GM18951 (cell line): ENCODE measurements at regions not wholly inside any gene's neighbourhood (a gene's known extent, or its start where the extent isn't known, plus 50 kb on each side); places are given as distances from the start of the nearest gene placed in this dataset.

Experiments
- POLR2A ChIP-seq: IDR thresholded peaks from 4 replicates; pipeline ENCODE4 v1.6.1; 2011; ENCODE audit warnings: mild to moderate bottlenecking; ENCODE audit not compliant: insufficient read length, insufficient read depth; ENCODE audit errors: extremely low read depth
- in situ Hi-C: fragments of 300-500 bp; cut with MboI; formaldehyde crosslinking; loops from one replicate; pipeline ENCODE4 v1.12.0; 2022; ENCODE audit warnings: low sequenced_read_pairs, mixed read lengths, inconsistent platforms; ENCODE audit not compliant: unreplicated experiment

DNA sequence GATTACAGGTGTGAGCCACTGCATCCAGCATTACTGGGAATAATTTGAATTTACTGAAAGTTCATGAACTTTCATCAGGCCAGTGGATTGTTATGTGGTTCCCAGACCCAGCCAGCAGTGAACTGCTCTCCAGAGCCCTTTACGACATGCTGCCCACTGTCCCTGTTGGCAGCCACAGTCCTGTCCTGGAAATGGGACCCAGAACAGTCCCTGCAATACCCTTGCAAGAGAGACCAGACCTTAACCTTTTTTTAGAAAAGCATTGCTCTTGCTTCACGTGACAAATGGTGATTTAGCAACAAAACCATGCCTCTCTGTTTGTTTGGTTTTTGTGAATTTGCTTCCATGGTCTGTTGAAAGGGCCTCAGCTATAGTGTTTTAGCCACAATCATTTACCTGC, 367.3 kb upstream of the C2CD4B start:
- TF ChIP-seq POLR2A, result no peak
- in situ Hi-C loops, result no loop called here

DNA sequence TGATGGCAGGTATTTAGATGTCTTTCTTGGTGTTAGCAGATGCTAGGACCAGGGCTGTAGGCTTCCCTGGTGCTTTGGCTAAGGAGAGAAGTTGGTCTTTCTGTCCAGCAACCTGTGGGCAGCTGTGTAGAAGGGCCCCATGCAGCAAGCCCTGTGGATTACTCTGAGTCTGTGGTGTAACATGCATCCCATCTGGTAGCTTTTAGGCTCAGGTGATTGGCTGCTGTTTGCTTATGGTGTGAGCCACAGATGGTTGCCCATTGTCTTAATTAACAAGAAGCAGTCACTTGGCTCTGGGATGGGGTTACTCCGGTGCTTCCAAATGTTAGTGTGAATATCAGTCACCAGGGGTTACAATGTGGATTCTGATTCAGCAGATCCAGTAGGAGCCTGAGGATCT, 368.6 kb upstream of the C2CD4B start:
- in situ Hi-C loops, result no loop called here
- no peak for TF ChIP-seq POLR2A

DNA sequence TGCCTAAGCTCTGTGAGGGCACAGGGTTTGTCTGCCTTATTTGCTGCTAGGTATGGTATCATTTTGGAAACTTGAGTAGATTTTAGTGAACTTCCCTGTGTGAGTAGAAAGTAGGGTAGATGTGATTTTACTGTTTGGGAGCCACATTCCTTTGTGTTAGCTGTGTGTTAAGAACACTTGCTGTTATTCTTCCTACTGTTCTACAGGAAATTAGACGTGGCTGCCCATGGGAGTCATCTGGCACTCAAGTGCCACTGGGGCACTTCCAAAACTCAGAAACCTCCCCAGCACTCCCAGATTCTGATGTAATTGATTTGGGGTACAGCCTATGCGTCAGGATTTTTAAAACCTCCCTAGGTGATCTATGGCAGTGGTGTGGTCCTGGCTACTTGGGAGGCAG, 369.9 kb upstream of the C2CD4B start:
- no peak for TF ChIP-seq POLR2A
- in situ Hi-C loops, result no loop called here

DNA sequence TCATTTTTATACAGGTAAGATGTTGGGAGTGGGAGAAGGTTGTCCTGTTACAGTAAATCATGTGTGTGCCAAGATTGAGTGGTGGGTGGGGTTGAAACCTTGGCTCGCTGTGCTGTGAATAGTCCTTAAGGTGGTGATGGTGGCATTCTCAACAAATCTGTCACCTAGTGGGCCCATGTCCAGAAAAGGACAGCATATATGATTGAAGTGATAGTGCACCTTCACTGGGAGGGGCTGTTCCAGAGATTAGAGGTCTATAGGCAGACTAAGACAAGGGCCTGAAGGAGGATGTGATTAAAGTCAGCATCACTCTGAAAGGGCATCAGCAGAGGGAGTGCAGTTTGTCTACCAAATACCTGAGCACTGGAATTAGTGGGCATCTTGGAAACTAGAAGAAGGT, 374.2 kb upstream of the C2CD4B start:
- TF ChIP-seq POLR2A, result no peak
- in situ Hi-C loops, result no loop called here

DNA sequence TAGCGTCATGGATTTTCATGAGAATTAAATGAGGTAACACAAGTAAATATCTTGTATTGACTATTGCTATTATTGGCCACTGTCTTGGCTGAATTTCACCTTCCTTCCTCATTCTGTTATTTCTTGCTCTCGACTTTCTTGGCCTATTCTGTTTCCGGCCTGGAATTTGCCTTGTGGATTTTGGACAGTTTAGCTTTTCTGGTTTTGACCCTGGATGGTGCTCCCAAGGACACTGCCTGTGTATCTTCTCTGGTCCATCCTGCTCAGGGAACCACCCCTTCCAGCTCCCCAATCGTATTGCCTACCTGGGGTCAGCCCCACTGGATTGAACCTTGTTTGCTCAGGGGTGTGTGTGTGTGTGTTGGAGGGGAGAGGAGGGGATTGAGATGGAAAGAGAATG, 376.2 kb upstream of the C2CD4B start:
- in situ Hi-C loops, result no loop called here
- no peak for TF ChIP-seq POLR2A

DNA sequence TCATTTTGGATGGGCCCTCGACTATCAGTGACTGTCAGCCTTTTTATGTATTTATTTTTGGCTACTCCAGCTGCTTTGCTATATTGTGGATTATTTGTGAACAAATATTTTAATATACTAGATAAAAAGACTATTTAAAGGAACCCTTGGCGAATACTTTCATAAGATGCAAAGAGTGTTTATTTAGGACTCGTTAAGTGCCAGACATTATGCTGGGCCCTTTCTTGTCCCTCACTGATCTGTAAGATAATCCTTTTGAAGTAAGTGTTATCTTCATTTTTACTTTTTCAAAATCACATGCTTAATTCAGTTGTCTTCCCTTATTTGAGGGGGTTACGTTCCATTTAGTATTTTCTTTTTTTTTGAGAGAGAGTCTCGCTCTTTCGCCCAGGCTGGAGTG, 376.8 kb upstream of the C2CD4B start:
- in situ Hi-C loops, result no loop called here
- no peak for TF ChIP-seq POLR2A

DNA sequence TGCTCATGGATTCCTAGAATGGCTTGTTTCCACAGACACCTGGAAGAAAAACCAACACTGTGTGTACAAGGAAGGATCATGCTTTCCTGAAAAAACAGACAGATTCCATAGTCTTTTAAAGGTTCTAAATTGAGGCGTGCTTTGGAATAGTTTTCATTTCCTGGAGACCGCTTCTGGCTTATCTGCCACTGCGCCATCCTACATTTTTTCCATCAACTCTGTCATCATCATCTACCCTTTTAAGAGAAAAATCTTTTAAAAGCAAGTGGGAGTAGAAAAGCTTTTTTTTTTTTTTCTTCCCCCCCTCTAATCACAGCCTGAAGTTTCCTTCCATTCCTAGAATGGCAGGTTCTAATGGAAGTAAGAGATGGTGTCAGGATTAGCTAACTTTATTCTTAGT, 379.4 kb upstream of the C2CD4B start:
- in situ Hi-C loops, result no loop called here
- TF ChIP-seq POLR2A, result no peak

DNA sequence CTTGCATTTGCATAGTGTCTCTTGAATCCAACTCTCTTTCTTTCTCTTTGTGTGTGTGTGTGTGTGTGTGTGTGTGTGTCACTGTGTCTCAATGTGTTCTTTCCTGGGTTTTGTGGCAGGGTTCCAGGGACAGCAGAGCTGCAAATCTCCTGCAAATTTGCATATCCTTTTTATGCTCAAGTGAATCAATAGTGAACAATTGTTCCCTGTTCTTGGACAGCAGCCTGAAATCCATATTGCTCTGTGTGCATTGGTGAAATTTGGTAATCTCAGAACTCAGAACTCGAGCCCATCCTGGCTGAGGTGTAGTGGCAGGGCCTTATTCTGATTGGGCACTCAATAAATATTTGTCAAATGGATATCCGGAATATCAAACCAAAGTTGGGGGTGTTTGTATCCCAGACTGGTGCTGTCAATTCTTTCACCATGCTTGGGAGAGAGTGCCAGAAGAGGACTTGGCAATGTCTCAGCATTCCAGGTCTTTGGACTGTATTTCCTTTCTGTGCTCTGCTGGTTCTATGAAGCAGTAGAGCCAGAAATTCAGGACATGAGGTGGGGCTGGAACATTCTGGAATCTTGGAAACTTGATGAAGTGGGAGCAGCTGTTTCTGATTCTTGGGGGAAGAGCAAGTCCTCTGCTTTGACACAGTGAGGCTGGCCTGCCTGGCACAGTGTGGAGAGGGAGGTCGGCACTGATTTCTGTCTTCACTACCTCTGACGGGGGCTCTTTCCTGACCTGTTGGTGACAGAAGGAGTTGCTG, 380.6 kb upstream of the C2CD4B start:
- TF ChIP-seq POLR2A, result no peak
- in situ Hi-C loops, result no loop called here

DNA sequence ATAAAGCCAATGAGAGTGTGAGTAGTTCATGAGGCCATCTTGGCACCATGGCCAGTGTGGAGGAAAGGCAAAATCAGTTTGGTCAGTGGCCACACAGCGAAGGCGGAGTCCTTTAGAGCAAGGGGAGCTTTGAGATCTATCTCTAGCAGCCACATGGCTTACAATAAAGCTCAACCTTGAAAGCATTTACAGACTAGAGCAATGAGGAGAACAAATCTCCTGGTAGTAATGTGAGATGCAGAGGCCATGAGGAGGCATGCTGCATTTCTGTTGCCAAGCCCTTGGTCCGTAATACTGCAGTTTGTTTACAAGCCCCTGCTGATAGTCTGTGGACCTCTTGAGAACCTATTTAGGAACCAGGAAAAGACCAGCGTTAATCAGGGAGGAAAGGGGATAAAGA, 381.5 kb upstream of the C2CD4B start:
- TF ChIP-seq POLR2A, result no peak
- in situ Hi-C loops, result no loop called here

DNA sequence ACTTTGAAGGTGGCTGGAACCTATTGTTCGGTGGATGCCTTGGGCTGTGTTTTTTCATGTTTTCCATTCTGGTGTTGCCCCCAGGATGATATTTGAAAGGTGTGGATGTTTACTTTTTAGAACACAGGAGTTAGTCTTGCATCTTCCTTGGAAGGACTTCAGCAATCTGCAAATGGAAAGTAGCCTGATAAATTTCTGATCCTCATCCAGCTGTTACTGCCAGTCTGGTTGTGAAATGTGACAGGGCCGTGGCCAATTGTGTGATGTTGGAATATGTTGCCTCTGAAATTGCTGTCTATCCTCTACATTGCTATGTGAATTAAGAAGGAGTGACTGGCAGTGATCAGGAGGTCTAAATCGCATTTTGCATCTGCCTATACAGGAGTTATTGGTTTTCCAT, 382.5 kb upstream of the C2CD4B start:
- in situ Hi-C loops, result no loop called here
- TF ChIP-seq POLR2A, result no peak

DNA sequence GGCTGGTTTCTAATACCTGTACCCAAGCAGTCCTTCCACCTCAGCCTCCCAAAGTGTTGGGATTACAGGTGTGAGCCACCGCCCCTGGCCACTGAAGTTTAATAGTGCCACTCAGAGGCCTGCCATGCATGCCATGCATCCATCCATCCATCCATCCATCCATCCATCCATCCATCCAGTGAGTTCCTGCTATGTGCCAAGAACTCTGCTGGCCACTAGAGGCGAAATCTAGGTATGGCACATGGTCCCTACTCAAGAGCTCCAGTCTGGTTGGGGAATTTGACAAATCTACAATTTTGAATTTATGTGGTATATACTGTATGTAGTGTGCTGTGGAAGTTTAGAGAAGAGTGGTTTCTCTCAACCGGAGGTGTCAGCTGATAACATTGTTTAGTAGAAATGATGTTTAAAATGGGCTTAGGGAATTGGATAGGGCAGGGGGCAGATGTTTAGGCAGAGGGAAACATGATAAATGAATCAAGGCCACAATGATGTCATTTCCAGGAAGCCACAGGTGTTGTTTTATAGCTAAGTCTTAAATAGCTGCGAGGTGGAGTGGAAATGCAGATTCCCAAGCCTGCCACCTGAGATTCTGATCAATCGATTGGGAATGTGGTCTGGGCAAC, 384.4 kb upstream of the C2CD4B start:
- in situ Hi-C loops, result no loop called here

DNA sequence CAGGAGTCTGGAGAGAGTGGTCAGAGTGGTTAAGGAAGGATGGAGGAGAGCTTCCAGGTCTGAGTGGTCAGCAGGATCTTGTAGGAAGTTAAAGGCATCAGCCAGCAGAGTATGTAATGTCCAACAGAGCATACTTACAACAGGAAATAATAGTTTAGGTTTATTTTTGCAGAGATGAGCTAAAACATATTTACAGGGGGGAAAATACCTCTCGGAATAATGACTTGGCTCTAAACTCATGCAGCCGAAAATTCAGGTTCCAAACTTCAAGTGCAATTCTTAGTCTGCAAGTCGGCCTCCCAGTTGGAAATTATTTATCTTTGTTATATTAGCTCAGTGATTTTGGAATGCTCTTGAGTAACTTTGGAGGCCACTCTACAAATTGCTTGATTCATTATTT, 385.0 kb upstream of the C2CD4B start:
- in situ Hi-C loops, result no loop called here
- no peak for TF ChIP-seq POLR2A

More for the DNA sequence above, 384.4 kb upstream of the C2CD4B start:
- TF ChIP-seq POLR2A, result no peak

DNA sequence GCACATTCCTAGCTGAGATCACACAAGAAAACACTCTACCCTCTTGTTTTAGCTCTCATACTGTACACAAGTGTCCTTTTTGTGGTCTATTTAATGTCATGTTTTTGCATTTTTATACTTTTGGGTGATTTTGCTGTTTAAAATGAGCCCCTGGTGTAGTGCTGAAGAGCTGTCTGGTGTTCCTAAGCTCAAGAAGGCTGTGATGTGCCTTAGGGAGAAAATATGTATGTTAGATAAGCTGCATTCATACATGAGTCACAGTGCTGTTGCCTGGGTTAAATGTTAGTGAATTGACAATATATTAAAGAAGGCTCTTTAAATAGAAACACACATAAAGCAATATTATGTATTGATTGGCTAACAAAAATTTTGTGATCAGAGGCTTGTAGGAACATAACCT, 387.4 kb upstream of the C2CD4B start:
- in situ Hi-C loops, result no loop called here
- TF ChIP-seq POLR2A, result no peak

DNA sequence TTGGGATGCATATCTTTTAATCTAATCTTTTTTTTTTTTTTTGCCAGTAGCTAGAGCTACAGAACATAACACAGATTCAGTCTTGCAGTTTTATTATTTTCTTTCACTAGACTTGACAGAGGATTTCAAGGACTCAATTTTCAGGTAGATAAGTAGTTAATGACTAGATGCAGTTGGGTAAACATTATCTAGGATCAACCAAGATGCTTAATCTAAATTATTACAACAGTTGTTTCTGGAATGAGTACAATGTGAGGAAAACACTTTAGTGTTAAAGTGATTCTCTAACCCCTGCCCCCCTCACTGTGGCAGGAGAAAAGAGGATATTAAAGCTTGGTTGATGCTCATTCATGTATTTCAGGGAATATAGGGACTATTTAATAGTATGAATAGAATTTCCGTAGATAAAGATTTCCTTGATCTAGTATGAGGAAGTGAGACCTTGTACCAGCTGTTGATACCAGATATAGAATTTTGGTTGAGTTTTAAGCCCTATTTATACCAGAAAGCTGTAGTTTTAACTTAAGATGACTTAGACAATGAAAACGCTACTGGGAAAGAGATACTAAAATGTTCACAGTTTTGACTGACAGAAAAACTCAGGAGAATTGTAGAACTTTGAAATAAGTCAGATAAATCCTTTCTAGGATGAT, 389.0 kb upstream of the C2CD4B start:
- in situ Hi-C loops, result no loop called here
- no peak for TF ChIP-seq POLR2A
